Vagina (tissue), 2 donors: ENCODE measurements at regions not wholly inside any gene's neighbourhood (a gene's known extent, or its start where the extent isn't known, plus 50 kb on each side); places are given as distances from the start of the nearest gene placed in this dataset.

ENCODE experiments used
- CTCF ChIP-seq, 3 experiments: fragments of 450-650 bp in 2 of 3; fragments of 200-600 bp in 1 of 3; sonication (generic) in 1 of 3; IDR thresholded peaks; one replicate each; pipeline ENCODE4 v1.5.1; 2017 to 2019; ENCODE audit warnings: antibody characterized with exemption in 3 of 3, mild to moderate bottlenecking in 2 of 3, moderate library complexity in 2 of 3
- POLR2A ChIP-seq, 2 donors: fragments of 450-650 bp; IDR thresholded peaks; one replicate each; pipeline ENCODE4 v1.6.1; 2017; ENCODE audit warnings: antibody characterized with exemption in 2 of 2, mild to moderate bottlenecking in 2 of 2, moderate library complexity in 2 of 2
- POLR2AphosphoS5 ChIP-seq, 2 donors: sonication (generic); formaldehyde crosslinking; IDR thresholded peaks; one replicate each; pipeline ENCODE4 v1.9.0; 2017; ENCODE audit warnings: antibody characterized with exemption in 2 of 2, mild to moderate bottlenecking in 2 of 2, low read depth in 1 of 2; ENCODE audit not compliant: insufficient read depth in 1 of 2

GRCh38 chr16:86201746-86202145 is 302.8 kb downstream of the IRF8 start:
- TF ChIP-seq CTCF (IDR thresholded peaks at IDR 0.05) (no peak), POLR2AphosphoS5 (IDR thresholded peaks at IDR 0.05; ENCODE audit: insufficient read depth in 1 of 2, low read depth in 1 of 2) (no peak), POLR2A (IDR thresholded peaks at IDR 0.05) (no peak)
